GM19395 (cell line): ENCODE measurements at regions not wholly inside any gene's neighbourhood (a gene's known extent, or its start where the extent isn't known, plus 50 kb on each side); places are given as distances from the start of the nearest gene placed in this dataset.
"Not testable (repeated sequence)": the region's sequence is repeated elsewhere in the genome, so short reads cannot be mapped to it uniquely, and the experiment has no call there.

Source experiments
- ATAC-seq: cut with Tn5 transposase; IDR thresholded peaks from one replicate; pipeline ENCODE4 v1.9.1; 2021; ENCODE audit warnings: mild to moderate bottlenecking, moderate library complexity; ENCODE audit not compliant: unreplicated experiment

DNA sequence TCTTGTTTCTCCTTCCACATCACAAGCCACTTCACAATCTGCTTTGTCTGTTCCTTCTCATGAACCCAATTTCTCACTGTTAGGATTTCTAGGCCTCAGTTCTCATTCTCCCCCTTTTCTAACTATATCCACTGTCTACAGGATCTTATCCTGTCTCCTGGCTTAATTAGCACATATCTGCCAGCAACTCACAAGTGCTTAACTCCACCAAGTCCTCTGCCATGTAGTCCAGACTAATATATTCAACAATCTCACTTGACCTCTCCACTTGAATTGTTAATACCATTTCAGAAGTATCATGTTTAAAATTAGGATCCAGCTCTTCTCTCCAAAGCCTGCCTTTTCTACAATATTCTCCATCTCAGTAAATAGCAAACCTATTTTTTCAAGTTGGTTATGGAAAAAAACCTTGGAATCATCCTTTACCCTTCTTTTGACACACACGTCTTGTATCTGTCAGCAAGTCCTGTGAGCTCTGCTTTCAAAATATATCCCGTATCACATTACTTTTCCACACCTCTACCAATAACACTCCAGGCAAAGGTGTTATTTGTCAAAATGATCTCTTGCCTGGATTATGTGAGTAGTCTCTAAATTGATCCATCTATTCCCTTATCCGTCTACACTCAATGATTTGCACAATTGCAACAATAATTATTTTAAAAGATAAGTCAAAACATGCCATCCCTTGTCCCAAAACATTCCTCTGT, 127.2 kb upstream of the SLIT2 start:
- ATAC-seq: no peak

DNA sequence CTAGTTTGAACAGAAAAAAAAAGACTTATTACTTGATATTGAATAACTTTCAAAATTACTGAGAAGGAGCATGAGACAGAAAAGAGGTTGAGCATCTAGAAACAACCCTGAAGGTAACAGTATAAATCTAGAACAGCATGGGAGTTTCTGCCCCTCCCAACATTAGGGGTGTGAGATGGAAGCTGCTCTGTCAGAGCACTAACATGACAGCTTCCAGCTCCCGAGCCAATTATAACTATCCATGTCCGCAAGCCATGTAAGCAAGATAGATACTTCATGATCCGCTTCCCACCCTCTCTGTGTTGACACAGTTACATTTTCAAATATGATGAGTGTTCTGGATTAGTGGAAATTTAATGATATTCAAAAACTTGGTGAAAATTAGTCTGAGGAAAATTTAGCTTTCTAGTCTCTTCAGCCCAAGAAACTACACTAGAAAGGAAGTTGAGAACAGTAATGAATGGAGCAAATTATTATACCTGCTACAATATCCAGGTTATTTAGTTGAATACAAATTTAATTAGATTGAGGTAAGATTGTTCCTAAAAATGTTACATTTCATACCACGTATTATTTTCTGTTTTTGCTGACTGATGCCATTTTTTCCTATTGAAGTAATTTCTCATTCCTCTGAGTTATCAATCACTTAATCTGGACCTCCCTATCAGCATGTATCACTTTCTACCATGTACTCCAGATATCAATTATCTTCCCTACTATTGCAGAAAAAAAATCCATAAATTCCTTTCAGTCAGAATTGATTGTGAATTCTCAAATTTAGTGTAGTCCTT, 129.3 kb upstream of the SLIT2 start:
- no peak for ATAC-seq

DNA sequence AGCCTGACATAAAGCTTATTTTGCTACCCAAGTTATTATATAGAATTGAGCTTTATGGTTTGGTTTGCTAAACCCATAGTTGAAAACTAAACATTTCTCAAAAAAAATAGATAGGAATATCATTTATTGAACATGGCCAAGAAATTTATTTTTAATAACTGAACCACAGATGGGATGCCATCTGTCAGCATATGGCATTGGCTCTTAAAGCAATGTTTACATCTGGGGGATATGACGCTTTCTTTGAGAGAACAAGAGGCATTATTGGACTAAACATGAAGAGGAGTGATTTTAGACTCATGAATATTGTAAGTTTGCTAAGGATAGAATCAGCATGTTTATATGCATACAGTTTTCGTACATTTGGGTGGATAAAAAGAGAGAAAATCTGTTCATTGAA, 132.6 kb upstream of the SLIT2 start:
- no peak for ATAC-seq

GRCh38 chr4:20109391-20109790, 142.3 kb upstream of the SLIT2 start:
- ATAC-seq: no peak

GRCh38 chr4:20106921-20107320, 144.8 kb upstream of the SLIT2 start:
- ATAC-seq: no peak

DNA sequence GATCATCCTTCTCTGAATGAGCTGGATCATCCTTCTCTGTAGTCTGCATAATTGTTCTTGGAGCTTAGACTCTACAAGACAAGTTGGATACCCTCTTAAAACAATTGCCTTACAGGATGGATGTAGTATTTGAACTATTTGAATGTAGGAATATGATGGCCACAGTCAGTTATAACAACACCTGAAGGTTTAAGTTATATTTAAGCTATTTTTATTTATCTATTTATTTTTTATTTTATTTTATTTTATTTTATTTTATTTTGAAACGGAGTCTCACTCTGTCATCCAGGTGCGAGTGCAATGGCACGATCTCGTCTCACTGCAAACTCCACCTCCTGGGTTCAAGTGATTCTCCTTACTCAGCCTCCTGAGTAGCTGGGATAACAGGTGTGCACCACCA, 149.9 kb upstream of the SLIT2 start:
- ATAC-seq: no peak

- no peak for ATAC-seq
Observed at GRCh38 chr4:20096911-20097310, 154.8 kb upstream of the SLIT2 start.

DNA sequence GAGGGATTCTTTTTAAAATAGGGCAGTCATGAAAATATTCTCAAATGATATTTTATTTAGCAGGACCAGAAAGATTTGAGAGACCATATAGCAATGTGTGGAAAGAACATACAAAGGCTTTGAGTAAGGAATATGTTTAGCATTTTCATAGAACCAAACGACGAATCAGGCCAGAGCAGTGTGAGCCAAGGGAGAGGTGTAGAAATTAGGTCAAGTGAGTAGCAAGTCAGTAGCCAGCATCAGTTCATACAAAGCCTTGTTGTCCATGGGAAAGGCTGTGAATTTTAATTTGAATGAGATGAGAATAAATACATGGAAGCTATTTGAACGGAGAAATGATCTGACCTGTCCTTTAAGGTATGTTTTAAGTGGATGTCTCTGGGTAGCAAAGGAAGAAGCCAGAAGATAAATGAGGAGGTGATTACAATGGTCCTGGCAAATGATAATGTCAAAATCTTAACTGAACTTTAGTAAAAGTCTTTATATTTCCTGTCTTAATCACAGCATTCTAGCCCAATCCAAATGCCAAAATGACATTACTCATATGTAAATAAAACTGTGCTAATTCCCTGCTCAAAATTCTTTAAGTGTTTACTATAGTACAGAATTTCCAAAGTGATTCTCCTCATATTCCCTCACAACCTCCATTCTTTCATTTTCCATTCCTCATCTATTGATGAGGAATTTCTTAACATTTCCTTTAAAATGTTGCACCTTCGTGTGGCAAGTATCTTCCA, 155.7 kb upstream of the SLIT2 start:
- ATAC-seq: no peak

- no peak for ATAC-seq
Observed at GRCh38 chr4:20091781-20092180, 159.9 kb upstream of the SLIT2 start.

DNA sequence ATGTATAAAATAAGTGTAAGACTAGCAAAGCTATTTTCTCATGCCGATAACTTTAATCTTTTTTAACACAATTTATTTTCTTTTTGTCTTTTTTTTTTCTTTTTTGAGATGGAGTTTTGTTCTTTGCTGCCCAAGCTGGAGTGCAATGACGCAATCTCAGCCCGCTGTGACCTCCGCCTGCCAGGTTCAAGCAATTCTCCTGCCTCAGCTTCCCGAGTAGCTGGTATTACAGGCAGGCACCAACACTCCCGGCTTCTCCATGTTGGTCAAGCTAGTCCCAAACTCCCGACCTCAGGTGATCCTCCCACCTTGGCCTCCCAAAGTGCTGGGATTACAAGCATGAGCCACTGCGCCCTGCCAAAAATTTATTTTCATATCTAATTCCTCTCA, 164.2 kb upstream of the SLIT2 start:
- no peak for ATAC-seq

GRCh38 chr4:20086799-20087521, 164.7 kb upstream of the SLIT2 start:
- ATAC-seq: no peak

DNA sequence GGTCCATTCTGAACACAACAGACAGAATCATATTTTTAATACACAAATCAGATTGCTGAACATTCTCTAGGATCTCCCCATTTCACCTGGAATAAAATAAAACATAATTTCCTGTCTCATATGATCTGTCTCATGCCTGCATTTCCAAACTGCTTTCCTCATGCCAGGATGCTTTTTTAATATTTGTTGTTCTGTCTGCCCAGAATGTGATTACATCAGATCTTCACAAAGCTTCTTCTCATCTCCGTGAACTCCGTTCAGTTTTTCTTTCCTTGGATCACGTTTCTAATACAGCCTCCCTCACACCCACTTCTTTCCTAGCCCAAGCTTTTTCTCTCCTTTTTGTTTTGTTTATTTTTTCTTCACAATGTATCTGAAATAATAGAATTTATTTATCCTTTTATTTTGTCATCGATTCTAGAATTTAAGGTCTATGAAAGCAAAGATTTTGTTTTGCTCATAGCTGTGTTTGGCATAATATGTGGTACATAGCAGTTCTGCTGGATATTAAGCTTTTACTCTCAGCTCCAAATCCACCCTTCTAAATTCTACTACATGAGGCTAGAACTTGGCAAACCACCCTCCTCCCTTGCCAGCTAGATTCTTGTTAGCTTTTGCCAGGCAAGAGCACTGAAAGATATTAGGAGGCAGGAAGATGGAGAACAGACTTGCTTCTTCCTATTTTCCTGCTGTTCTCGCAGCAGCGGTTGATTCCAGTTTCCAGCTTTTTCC, 165.5 kb upstream of the SLIT2 start:
- no peak for ATAC-seq

DNA sequence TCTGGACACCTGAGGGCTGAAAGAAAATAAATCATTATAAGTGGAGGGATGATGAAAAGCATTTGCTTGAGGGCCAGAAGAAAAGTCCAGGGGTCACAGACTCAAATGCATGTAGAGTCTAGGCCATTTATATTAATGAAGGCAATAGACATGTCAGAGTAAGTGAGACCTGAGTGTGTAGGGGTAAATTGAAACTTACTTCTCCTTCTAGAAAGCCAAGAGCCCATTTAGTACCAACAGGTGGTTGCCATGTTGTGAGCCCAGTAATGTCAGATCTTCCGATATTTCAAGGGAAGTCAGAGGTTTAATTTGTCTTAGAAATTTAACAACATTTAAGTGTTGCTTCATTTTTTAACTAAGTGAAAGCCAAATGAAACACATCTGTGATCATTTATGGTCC, 166.1 kb upstream of the SLIT2 start:
- no peak for ATAC-seq

- ATAC-seq: no peak
Observed at GRCh38 chr4:20085156-20085555, 166.5 kb upstream of the SLIT2 start.

DNA sequence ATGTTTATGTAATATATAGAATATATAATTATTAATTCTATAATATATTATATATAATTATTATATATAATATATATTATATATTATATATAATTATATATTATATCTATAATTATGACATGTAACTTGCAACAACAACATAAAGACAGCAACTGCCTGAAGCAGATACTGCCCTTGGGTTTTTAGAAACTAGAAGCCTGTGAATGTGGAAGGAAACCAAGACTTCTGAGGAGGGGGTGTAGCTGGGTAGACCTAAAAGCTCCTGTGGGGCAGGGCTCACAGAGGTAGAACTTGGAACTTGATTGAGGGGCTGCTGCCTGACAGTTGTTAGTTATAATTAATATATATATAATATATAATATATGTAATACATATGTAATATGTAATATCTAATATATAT, 167.2 kb upstream of the SLIT2 start:
- no peak for ATAC-seq

GRCh38 chr4:20078644-20079043, 173.1 kb upstream of the SLIT2 start:
- no peak for ATAC-seq

- no peak for ATAC-seq
Observed at GRCh38 chr4:20075248-20075871, 176.3 kb upstream of the SLIT2 start.

DNA sequence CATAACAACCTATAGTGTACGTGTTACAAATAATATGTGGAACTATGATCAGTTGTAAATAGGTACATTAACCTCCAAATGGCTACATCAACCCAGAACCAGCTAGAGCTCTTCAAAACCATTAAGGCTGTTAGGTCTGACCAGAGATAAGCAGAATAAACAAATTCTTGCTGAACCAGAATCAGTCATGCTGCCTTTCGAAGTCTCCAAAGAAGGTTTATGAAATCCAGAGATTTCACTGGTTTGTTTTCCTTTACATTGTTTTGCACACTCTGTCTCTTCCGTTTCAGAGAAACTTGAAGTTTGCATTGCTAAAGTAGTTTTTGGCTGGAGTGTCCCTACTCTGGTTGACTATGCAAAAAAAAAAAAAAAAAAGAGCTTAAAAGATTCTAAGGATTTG, 177.3 kb upstream of the SLIT2 start:
- ATAC-seq: no peak

- no peak for ATAC-seq
Observed at GRCh38 chr4:20065952-20066351, 185.8 kb upstream of the SLIT2 start.

- not testable (repeated sequence) for ATAC-seq
Observed at GRCh38 chr4:20062857-20063256, 188.8 kb upstream of the SLIT2 start.
